ENCODE measurements at regions not wholly inside any gene's neighbourhood (a gene's known extent, or its start where the extent isn't known, plus 50 kb on each side); places are given as distances from the start of the nearest gene placed in this dataset.

- ChIA-PET POLR2A (no interaction called here), CTCF (no interaction called here)
- ATAC-seq: no peak
- Mint-ChIP-seq H3K4me1 (peaks cover 0 to 24% (median 7%) of the 10 kb centered on the region in 7 donors), H3K36me3 (no peaks in the 10 kb centered on the region), H3K27me3 (peaks cover 0 to 10% (median 0%) of the 10 kb centered on the region in 5 donors), H3K9me3 (peaks cover 0 to 11% (median 0%) of the 10 kb centered on the region in 11 donors), H3K4me3 (no peak overlapping the region), H3K27ac (no peak overlapping the region)
- intact Hi-C loops (cut with micrococcal nuclease): no loop called here
- DNase-seq: no peak
- Histone ChIP-seq H3K4me3 (ENCODE audit: low read length) (no peak overlapping the region), H3K27ac (ENCODE audit: low read depth, low read length) (no peak overlapping the region), H3K9me3 (ENCODE audit: control insufficient read depth in 2 of 3, low read length in 3 of 3) (no peaks in the 10 kb centered on the region), H3K4me1 (ENCODE audit: control insufficient read depth in 2 of 2, insufficient read depth in 2 of 2, low read length in 2 of 2) (no peaks in the 10 kb centered on the region), H3K36me3 (ENCODE audit: control insufficient read depth in 2 of 3, insufficient read depth in 3 of 3, low read length in 3 of 3) (no peaks in the 10 kb centered on the region), H3K27me3 (ENCODE audit: control insufficient read depth in 2 of 2, insufficient read depth in 2 of 2, low read length in 2 of 2) (no peaks in the 10 kb centered on the region)
Measured at GRCh38 chr5:107801061-107801460, 130.3 kb upstream of the EFNA5 start.

DNA sequence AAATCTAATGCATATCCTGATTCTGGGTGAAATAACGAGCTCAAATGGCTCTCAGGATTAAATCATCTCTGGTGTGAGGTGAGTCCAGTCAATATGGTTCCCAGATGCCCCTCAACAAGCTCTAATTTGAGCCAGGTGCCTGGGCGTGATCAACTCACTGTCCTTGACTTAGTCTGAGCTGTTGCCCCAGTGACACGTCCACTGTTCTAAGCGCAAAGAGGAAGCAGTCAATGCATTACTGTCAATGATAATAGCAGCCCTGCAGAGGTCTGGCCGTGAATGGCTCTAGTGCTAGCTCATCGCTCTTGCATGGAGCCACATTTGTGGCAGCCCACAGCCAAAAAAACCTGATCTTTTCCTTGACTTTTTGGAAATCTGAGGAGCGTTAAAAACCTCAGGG is 128.6 kb upstream of the EFNA5 start:
- Mint-ChIP-seq H3K4me1 (peaks cover 0 to 15% (median 7%) of the 10 kb centered on the region in 7 donors), H3K9me3 (peaks cover 0 to 16% (median 0%) of the 10 kb centered on the region in 11 donors), H3K27me3 (peaks cover 0 to 10% (median 0%) of the 10 kb centered on the region in 5 donors), H3K27ac (no peak overlapping the region), H3K36me3 (no peaks in the 10 kb centered on the region), H3K4me3 (no peak overlapping the region)
- POLR2A ChIA-PET: no interaction called here
- ATAC-seq: no peak
- no peak overlapping the region for H3K4me3 ChIP-seq (ENCODE audit: low read length)
- DNase-seq: no peak
- H3K27me3 ChIP-seq (ENCODE audit: control insufficient read depth in 2 of 2, insufficient read depth in 2 of 2, low read length in 2 of 2): no peaks in the 10 kb centered on the region
- no peaks in the 10 kb centered on the region for H3K9me3 ChIP-seq (ENCODE audit: control insufficient read depth in 2 of 3, low read length in 3 of 3)
- H3K27ac ChIP-seq (ENCODE audit: low read depth, low read length): no peak overlapping the region
- no peaks in the 10 kb centered on the region for H3K4me1 ChIP-seq (ENCODE audit: control insufficient read depth in 2 of 2, insufficient read depth in 2 of 2, low read length in 2 of 2)
- H3K36me3 ChIP-seq (ENCODE audit: control insufficient read depth in 2 of 3, insufficient read depth in 3 of 3, low read length in 3 of 3): no peaks in the 10 kb centered on the region
- intact Hi-C loops (cut with micrococcal nuclease): no loop called here
- CTCF ChIA-PET: no interaction called here

DNA sequence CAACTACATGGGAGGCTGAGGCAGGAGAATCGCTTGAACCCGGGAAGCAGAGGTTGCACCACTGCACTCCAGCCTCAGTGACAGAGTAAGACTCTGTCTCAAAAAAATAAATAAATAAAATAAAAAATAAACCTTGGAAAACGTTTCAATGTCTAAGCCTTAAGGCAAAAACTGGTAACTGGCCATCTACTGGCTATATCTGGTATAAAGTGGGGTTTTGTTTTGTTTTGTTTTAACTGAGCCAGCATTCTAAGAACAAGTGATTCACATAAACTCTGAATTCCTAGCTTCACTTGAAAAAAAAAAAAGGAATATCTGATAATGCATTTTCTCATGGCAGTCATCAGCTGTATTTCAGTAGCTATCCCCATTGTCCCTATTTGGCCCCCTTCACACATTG is 126.1 kb upstream of the EFNA5 start:
- CTCF ChIA-PET: no interaction called here
- Histone ChIP-seq H3K36me3 (ENCODE audit: control insufficient read depth in 2 of 3, insufficient read depth in 3 of 3, low read length in 3 of 3) (no peaks in the 10 kb centered on the region), H3K27me3 (ENCODE audit: control insufficient read depth in 2 of 2, insufficient read depth in 2 of 2, low read length in 2 of 2) (no peaks in the 10 kb centered on the region), H3K4me3 (ENCODE audit: low read length) (no peak overlapping the region), H3K27ac (ENCODE audit: low read depth, low read length) (no peak overlapping the region), H3K9me3 (ENCODE audit: control insufficient read depth in 2 of 3, low read length in 3 of 3) (no peaks in the 10 kb centered on the region), H3K4me1 (ENCODE audit: control insufficient read depth in 2 of 2, insufficient read depth in 2 of 2, low read length in 2 of 2) (no peaks in the 10 kb centered on the region)
- Mint-ChIP-seq H3K4me3 (no peak overlapping the region), H3K4me1 (peaks cover 0 to 8% (median 3%) of the 10 kb centered on the region in 7 donors), H3K9me3 (peaks cover 0 to 15% (median 0%) of the 10 kb centered on the region in 11 donors), H3K36me3 (peaks cover 0 to 3% (median 0%) of the 10 kb centered on the region in 5 donors), H3K27ac (no peak overlapping the region), H3K27me3 (peaks cover 0 to 10% (median 0%) of the 10 kb centered on the region in 5 donors)
- POLR2A ChIA-PET: no interaction called here
- ATAC-seq (no peak), DNase-seq (no peak)
- intact Hi-C loops (cut with micrococcal nuclease): no loop called here

GRCh38 chr5:107794741-107795140 is 124.0 kb upstream of the EFNA5 start:
- ATAC-seq: no peak
- intact Hi-C loops (cut with micrococcal nuclease): no loop called here
- CTCF ChIA-PET: no interaction called here

DNA sequence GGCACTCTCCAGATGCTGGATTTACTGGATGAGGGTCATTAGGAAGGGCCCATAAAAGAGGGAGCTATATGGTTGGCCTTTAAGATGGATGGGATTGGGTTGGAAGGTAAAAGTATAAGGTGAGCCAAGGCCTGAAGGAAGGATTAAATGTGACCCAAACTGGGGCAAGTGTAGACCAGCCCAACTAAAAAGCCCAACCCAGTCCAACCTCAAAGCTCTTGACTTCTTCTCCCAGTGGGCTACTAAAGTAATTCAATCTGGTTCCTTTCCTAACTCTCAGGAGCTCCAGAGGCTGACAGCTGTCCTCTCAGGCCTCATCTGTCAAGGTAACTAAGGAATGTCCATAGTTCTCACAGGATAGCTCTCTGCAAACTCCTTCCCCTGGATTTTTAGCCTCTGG is 122.2 kb upstream of the EFNA5 start:
- Histone ChIP-seq H3K4me1 (ENCODE audit: control insufficient read depth in 2 of 2, insufficient read depth in 2 of 2, low read length in 2 of 2) (no peaks in the 10 kb centered on the region), H3K27ac (ENCODE audit: low read depth, low read length) (no peak overlapping the region), H3K36me3 (ENCODE audit: control insufficient read depth in 2 of 3, insufficient read depth in 3 of 3, low read length in 3 of 3) (no peaks in the 10 kb centered on the region), H3K4me3 (ENCODE audit: low read length) (no peak overlapping the region), H3K27me3 (ENCODE audit: control insufficient read depth in 2 of 2, insufficient read depth in 2 of 2, low read length in 2 of 2) (no peaks in the 10 kb centered on the region), H3K9me3 (ENCODE audit: control insufficient read depth in 2 of 3, low read length in 3 of 3) (no peaks in the 10 kb centered on the region)
- POLR2A ChIA-PET: no interaction called here
- H3K27me3 Mint-ChIP-seq: peaks cover 0 to 7% (median 0%) of the 10 kb centered on the region in 5 donors
- H3K27ac Mint-ChIP-seq: no peak overlapping the region
- ATAC-seq (no peak), DNase-seq (no peak)
- intact Hi-C loops (cut with micrococcal nuclease): no loop called here
- peaks cover 0 to 3% (median 0%) of the 10 kb centered on the region in 5 donors for H3K36me3 Mint-ChIP-seq
- H3K9me3 Mint-ChIP-seq: peaks cover 0 to 11% (median 0%) of the 10 kb centered on the region in 11 donors
- CTCF ChIA-PET: no interaction called here
- H3K4me3 Mint-ChIP-seq: no peak overlapping the region
- H3K4me1 Mint-ChIP-seq: no peaks in the 10 kb centered on the region

More at GRCh38 chr5:107794741-107795140, 124.0 kb upstream of the EFNA5 start:
- peaks cover 0 to 3% (median 0%) of the 10 kb centered on the region in 5 donors for H3K36me3 Mint-ChIP-seq
- H3K36me3 ChIP-seq (ENCODE audit: control insufficient read depth in 2 of 3, insufficient read depth in 3 of 3, low read length in 3 of 3): no peaks in the 10 kb centered on the region
- no peak overlapping the region for H3K27ac Mint-ChIP-seq
- peaks cover 0 to 18% (median 0%) of the 10 kb centered on the region in 11 donors for H3K9me3 Mint-ChIP-seq
- H3K4me1 Mint-ChIP-seq: peaks cover 0 to 7% (median 2%) of the 10 kb centered on the region in 7 donors
- POLR2A ChIA-PET: no interaction called here
- H3K27me3 ChIP-seq (ENCODE audit: control insufficient read depth in 2 of 2, insufficient read depth in 2 of 2, low read length in 2 of 2): no peaks in the 10 kb centered on the region
- DNase-seq: no peak
- peak overlapping the region in 1 of 10 donors; percentile 14 for H3K4me3 Mint-ChIP-seq
- H3K27ac ChIP-seq (ENCODE audit: low read depth, low read length): no peak overlapping the region
- H3K9me3 ChIP-seq (ENCODE audit: control insufficient read depth in 2 of 3, low read length in 3 of 3): no peaks in the 10 kb centered on the region
- no peaks in the 10 kb centered on the region for H3K4me1 ChIP-seq (ENCODE audit: control insufficient read depth in 2 of 2, insufficient read depth in 2 of 2, low read length in 2 of 2)
- H3K27me3 Mint-ChIP-seq: peaks cover 0 to 10% (median 0%) of the 10 kb centered on the region in 5 donors
- no peak overlapping the region for H3K4me3 ChIP-seq (ENCODE audit: low read length)

GRCh38 chr5:107790671-107791070 is 119.9 kb upstream of the EFNA5 start:
- Mint-ChIP-seq H3K4me1 (no peaks in the 10 kb centered on the region), H3K9me3 (peaks cover 0 to 18% (median 3%) of the 10 kb centered on the region in 11 donors), H3K36me3 (peaks cover 0 to 3% (median 0%) of the 10 kb centered on the region in 5 donors), H3K4me3 (no peak overlapping the region), H3K27ac (no peak overlapping the region), H3K27me3 (peaks cover 0 to 3% (median 1%) of the 10 kb centered on the region in 5 donors)
- H3K4me3 ChIP-seq (ENCODE audit: low read length): no peak overlapping the region
- H3K36me3 ChIP-seq (ENCODE audit: control insufficient read depth in 2 of 3, insufficient read depth in 3 of 3, low read length in 3 of 3): no peaks in the 10 kb centered on the region
- CTCF ChIA-PET: no interaction called here
- intact Hi-C loops (cut with micrococcal nuclease): no loop called here
- H3K4me1 ChIP-seq (ENCODE audit: control insufficient read depth in 2 of 2, insufficient read depth in 2 of 2, low read length in 2 of 2): no peaks in the 10 kb centered on the region
- H3K9me3 ChIP-seq (ENCODE audit: control insufficient read depth in 2 of 3, low read length in 3 of 3): no peaks in the 10 kb centered on the region
- POLR2A ChIA-PET: no interaction called here
- no peak overlapping the region for H3K27ac ChIP-seq (ENCODE audit: low read depth, low read length)
- H3K27me3 ChIP-seq (ENCODE audit: control insufficient read depth in 2 of 2, insufficient read depth in 2 of 2, low read length in 2 of 2): no peaks in the 10 kb centered on the region
- ATAC-seq (no peak), DNase-seq (no peak)

DNA sequence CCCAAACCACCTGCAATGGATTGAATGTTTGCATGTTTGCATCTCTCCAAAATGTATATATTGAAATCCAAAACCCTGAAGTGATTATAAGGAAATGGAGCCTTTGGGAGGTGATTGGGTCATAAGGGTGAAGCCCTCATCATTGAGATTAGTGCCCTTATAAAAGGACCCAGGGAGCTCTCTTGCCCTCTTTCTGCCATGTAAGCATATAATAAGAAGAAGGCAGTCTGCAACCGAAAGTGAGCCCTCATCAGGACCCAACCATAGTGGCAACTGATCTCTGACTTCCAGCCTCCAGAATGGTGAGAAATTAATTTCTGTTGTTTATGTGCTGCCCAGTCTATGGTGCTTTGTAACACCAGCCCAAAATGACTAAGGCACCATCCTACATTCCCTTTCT is 115.7 kb upstream of the EFNA5 start:
- ChIA-PET CTCF (no interaction called here), POLR2A (no interaction called here)
- peaks cover 0 to 12% (median 3%) of the 10 kb centered on the region in 11 donors for H3K9me3 Mint-ChIP-seq
- intact Hi-C loops (cut with micrococcal nuclease): no loop called here
- H3K27me3 Mint-ChIP-seq: peaks cover 0 to 13% (median 0%) of the 10 kb centered on the region in 5 donors
- H3K4me3 Mint-ChIP-seq: no peak overlapping the region
- H3K36me3 Mint-ChIP-seq: no peaks in the 10 kb centered on the region
- H3K27ac ChIP-seq (ENCODE audit: low read depth, low read length): no peak overlapping the region
- H3K27ac Mint-ChIP-seq: no peak overlapping the region
- no peak for DNase-seq
- no peak for ATAC-seq
- H3K4me1 ChIP-seq (ENCODE audit: control insufficient read depth in 2 of 2, insufficient read depth in 2 of 2, low read length in 2 of 2): no peaks in the 10 kb centered on the region
- H3K27me3 ChIP-seq (ENCODE audit: control insufficient read depth in 2 of 2, insufficient read depth in 2 of 2, low read length in 2 of 2): no peaks in the 10 kb centered on the region
- no peaks in the 10 kb centered on the region for H3K9me3 ChIP-seq (ENCODE audit: control insufficient read depth in 2 of 3, low read length in 3 of 3)
- H3K4me1 Mint-ChIP-seq: no peaks in the 10 kb centered on the region
- H3K4me3 ChIP-seq (ENCODE audit: low read length): no peak overlapping the region
- H3K36me3 ChIP-seq (ENCODE audit: control insufficient read depth in 2 of 3, insufficient read depth in 3 of 3, low read length in 3 of 3): no peaks in the 10 kb centered on the region

All from naive thymus-derived CD4-positive, alpha-beta T cell (primary cell).